Kasumi-1 (cell line): ENCODE measurements at regions not wholly inside any gene's neighbourhood (a gene's known extent, or its start where the extent isn't known, plus 50 kb on each side); places are given as distances from the start of the nearest gene placed in this dataset.

ENCODE experiments used
- DNase-seq, 2 experiments: peaks; one replicate each; lab custom pipeline; 2025; lab: John Stamatoyannopoulos, UW

DNA sequence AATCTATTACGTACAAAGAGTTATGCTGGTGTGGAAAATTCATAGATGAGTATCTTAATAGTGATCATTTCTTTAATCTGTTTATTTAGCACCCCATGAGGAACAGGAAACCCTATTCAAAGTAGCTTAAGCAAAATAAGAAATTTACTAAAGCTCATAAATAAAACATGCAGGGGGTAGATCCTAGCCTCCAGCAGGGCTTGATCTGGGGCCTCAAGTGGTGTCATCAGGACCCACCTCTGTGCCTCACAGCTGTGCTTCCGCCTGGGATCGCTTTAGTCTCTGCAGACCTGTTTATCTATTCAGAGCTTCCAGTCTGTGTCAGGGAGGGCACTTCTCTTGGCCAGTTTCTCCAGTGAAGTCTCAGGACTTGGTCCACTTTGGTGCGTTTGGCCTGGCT, 171.0 kb upstream of the SLC24A5 start:
- DNase-seq: no peak

DNA sequence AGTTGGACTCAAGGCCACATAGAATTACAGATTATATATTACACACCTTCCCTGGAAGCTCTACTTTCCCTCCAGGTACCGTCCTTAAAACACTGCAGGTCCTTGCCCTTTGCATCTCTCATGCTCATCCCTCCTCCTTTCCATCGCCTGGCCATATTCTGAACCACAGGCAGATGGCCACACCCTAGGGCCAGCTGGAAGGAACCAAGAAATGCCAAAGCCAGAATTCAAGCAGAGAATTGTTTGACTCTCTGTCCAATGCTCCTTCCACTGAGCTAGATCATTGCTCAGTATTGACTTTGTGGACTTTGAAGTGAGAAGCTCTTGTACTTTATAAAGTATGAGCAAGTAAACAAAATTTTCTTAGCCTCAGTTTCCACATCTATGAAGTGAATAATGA, 170.3 kb upstream of the SLC24A5 start:
- no peak for DNase-seq

DNA sequence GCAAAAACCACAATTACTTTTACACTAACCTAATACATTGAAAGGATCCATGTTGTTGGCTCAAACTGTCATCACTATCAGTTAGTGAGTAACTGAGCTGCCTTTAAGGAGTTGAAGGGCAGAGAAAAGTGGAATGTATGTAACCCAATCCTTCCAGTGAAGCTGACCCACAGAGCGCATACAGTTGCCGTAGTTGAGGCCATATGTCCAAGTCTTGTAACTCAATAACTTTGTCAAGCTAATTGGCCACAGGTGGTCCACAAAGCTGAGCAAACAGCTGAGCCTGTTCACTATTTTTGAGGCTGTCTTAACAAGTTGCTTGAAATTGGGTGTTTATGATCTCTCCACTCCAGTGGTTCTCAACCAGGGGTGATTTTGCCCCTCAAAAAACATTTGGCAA, 169.0 kb upstream of the SLC24A5 start:
- DNase-seq: no peak

DNA sequence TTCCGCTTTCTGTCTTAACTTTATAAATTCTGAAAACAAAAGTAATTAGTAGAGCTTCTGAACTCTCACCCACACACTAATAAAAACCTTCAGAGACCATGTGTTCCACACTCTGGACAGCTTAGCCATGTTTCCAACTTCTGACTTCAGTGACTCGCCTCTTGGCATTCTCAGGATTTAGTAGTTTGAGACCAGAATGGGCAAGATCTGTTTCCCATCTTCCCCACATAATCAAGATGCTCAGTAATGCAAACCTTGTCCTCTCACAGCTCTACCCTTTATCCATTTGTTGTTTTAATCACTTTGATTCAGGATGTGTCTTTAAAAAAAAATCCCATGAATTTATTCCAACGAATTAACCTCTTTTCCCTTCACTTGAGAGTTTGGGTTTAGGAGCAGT, 166.6 kb upstream of the SLC24A5 start:
- DNase-seq: no peak

DNA sequence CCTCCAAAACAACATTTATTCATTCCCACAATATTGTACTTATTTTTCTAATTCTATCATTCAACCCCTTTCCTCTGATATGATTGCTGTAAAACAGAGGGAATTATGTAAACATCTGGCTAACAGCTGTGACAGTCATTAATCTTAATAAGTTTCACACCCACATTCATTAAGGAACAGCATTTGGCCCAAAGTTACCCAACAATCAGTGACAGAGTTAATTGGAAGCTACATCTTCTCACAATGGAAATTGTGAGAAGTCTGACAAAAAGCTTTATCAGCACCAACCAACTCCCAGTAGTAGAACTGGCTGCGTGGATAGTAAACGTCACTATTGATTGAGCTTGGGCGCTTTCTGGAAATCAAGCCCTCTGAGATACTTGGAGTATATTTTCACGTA, 165.8 kb upstream of the SLC24A5 start:
- DNase-seq: no peak

DNA sequence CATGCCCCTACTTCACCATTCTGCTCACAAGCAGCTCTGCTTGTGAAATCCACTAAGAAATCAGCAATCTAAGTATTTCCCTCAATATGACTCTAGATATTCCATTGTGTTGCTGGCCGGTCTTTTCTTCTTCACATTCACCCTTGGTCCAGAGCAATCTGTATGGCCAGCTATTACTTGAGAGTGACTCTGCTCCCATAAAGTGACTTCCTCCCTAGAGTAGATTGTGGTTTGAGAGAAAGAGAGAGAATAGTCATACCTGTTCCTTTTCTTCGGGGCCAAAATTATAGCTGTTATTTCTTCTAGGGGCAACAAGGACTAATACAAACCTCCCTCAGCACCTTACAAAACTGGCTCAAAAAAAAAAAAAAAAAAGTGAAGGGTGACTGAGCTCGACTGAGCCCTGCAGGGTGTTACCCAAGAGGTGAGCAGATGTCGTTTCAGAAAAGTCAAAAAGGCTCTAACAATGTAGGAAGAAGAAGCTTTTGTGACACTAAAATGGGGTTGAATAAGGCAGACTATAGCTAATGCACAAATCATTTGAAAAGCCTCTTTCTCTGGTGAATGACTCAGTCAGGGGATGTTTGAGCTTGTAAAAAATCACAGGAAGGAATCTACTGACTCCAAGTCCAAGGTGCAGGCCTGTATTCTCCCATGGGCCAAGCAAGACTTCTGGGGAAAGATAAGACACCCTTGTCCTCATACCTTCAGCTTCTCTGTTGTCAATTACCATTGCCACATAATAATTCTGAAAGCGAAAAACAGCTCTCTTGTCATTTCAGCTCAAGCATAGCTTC, 161.0 kb upstream of the SLC24A5 start:
- no peak for DNase-seq

DNA sequence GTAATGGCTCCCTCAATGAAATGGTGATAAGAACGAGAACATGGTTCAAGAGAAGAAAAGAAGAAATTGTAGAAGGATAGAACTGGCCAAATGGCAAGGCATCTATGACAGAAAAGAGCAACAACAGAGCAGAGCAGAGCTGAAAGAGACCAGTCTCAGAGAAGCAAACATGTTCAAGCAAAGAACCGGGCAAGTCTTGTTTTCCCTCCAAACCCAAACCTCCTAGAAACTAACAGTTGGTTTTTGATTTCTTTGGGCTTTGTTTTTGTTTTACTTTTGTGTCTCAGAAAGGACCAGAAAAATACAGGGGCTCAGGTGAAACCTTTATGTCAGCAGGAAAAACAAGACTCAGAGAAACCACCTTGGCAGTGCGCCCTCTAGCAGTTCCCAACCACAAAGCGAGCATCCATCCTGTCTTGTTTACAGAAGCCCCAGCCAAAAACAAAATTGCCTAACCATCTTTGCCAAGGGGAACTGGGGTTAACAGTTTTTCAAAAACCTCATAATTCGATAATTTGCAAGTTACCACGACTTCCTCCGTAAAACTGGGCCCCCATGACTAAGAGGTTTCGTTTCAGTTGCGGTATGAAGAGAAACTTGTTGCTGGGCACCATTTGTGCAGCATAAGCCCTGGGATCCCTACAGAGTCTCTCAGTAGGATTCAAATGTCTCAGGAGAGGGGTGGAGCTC, 159.2 kb upstream of the SLC24A5 start:
- no peak for DNase-seq

DNA sequence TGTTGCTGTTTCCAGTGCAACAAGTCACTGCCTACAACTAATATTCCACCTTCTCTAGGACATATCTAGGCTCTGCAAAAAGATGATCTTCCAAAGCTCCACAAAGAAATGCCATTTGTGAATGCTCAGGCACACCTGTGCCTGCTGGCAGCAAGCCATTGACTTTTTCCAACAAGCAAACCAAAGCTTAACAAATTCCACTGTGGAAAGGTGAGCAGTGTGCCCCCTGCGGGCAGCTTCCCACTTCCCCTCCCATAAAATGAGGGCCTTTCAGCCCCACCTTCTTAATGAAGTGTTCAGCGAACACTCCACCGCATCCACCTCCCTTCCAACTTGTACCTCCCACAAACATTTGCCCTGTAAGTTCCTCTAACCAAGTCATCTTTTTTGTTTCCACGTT, 157.5 kb upstream of the SLC24A5 start:
- DNase-seq: no peak

DNA sequence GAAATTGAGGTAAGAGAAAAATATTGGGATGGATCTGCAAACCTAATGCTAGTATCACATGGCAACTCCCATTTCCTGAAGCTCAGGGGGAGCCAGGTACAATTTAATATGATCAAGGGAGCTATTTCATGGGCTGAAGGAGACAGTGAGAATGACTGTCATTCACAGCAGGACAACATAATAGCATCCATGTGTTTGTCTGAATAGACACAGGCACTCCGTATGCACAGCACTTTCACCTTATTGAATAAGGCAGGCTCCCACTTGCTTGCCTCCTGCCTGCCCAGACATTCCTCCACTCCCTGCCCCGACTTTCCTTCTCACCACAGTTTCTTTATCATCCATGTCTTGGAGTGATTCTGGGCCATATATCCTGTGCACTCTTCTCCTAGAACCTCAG, 156.6 kb upstream of the SLC24A5 start:
- no peak for DNase-seq

DNA sequence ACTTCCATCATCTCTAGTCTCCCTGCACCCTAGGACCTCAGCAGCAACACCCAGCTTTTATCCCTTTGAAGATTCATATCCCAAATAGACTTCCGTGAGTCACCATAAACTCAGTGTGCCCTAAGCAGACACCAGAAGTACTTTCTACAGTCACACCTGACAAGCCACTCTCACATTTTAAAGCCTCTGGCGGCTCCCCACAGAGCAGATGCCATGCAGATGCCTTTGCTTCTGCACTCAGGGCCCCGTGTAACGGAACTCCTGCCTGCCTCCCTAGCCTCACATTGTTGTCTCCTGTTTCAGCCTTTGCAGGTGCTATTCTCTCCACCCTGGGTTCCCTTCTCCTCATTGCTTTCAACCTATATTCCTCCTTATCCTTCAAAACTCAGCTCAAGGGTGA, 155.5 kb upstream of the SLC24A5 start:
- DNase-seq: no peak

DNA sequence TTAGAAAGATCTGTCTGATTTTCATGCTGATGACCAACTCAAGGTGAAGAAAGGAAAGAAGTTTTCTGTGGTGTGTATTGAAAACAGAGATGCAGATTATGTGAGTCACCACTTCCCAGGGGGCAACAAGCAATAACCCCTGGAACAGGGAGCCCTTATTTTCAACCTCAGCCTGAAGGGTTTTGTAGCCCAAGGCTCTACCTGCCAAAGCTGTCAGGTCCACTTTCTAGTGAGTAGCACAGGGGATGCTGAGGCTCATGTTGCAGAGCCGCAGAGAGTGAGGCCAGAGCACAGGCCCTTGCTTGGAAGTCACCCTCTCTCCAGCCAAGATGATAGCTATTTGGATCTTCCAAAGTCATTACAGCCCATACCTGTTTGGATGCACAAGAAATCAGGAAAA, 152.2 kb upstream of the SLC24A5 start:
- no peak for DNase-seq

DNA sequence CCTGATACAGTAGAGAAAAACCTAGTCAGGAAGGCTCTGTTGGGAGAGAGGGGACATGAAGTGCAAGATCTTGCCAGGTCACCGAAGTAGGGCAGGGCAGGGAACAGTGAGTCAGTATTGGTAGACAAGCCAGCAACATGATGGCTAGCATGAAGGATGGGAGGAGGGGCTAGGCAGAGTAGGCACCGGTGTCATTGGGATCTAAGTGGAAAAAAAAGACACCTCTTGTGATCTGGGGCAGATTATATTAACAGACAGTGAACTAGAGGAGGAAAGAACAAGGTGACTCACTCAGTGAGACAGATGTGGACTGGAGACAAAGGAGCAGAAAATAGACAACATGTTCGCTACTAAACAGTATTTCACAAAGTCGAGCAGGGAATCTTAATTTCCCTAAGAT, 149.2 kb upstream of the SLC24A5 start:
- DNase-seq: no peak

DNA sequence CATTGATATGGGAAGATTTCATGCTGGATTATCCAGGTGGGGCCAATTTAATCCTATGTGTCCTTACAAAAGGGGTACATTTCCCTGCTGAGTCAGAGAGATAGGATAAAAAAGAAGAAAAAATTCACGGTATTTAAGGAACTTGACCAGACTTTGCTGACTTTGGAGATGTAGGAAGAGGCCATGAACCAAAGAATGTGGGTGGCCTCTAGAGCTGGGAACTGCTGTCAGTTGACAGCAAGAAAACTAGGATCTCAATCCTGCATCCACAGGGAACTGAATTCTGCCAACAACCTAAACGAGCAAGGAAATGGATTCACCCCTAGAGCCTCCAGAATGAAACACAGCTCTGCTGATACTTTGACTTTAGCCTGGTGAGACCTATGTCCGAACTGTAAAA, 148.1 kb upstream of the SLC24A5 start:
- DNase-seq: no peak

DNA sequence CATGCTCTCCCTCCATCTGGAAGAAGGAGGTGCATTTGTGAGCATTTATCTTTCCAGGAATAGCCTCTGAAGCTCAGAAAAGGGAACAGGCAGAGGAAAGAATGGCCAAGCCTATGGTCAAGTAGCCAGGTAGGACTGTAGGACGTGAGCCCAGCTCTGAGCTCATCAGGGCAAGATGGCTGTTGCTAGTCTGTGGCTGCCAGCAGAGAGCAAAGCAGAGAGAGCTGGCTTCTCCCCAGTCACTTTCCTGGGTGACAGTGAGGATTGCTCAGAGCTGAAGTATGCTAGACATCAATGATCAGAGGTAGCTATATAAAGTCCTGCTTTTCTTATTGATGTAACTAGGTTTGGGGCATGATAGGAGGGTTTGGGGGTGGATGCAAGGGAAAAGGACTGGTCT, 146.1 kb upstream of the SLC24A5 start:
- DNase-seq: no peak

DNA sequence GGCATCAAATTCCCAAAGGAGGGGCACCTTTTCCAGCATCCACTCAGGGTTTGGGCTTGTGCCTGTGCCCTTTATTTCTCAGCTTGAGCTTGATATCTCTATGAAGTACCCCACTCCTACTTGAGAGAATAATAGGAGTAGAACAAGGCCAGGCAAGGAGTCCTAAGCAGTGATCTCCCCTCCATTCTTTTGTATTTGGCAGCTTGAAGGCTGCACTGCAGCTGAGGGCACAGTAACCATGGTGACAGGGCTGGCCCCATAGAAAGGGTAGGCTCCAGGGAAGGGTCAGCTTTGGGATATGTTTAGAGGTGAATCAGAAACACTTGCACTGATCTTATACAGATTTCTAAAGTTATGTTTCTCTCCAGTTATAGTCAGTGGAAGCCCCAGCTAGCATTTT, 145.4 kb upstream of the SLC24A5 start:
- DNase-seq: no peak

DNA sequence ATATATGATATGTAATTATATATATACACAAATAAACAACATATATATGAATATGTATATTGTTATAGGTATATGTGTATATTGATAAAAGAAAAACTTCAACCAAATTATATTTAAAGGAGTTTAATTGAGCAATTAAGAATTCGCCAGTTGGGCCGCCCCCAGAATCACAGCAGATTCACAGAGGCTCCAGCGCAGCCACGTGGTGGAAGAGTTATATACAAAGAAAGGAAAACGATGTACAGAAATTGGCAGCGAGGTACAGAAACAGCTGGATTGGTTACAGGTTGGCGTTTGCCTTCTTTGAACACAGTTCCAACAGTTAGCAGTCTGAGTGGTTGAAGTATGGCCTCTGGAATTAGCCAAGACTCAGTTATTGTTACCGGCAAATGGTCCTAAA, 137.3 kb upstream of the SLC24A5 start:
- DNase-seq: no peak

DNA sequence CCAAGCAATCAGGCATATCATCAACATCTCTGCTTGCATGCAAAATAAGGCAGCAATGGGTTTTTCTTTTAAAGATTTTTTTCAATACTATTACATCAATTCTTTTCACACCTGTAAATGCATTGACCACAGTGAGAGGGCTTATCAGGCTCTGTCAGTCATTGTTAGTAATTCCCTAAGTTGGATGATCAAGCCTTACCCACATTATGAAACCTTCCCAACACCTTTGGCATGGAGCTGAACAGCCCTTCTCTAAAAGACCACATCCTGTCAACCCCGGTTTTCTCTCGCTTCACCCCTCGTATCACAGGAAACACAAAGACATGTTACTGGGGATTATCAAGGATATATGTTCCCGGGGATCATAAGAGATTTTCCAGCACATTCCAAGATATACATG, 135.2 kb upstream of the SLC24A5 start:
- no peak for DNase-seq

DNA sequence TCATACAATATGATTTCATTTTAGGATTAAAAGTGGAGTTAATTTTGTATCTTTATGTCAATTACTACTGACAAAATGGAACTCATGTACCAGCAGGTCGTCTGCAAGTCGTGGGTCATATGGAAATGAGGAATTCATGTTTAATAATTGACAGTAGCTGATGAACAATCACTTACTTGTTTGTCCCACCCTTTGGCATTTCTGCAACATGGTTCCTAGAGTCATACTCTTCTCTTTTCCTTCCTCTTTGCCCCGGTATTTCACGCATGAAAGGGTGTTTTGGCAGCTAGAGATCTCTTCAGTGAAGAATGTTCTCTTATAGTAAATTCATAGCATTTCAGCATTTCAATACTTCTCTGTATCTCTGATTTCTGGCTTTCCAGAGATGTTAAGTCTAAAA, 133.3 kb upstream of the SLC24A5 start:
- DNase-seq: no peak

DNA sequence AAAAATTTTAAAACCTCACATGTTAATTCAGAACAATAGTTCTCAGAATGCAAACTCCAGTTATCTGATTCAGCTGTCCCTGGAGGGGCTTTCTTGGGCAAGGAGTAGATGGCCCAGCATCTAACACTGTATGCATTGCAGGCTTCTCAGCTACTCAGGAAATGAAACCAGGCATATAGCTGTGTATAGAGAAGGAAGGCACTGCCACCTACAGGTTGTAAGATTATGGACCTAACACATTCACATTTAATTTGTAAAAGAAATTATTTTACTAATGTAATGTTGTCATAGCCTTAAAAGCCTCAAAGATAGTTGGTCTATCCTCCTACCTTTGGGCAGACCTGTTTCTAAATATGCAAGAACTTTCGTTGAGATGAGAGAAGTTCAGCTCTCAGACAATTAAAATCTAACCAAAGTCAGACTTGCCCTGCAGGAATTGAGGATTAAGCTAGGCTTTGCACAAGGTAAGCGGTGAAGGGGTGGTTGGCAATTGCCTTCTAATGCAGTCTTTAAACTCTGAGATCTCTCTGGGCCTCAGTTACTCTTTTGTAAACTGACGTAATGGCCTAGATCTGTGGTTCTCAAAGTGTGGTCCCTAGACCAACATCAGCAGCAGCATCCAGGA, 132.8 kb upstream of the SLC24A5 start:
- DNase-seq: peak; percentile 71 to 83

DNA sequence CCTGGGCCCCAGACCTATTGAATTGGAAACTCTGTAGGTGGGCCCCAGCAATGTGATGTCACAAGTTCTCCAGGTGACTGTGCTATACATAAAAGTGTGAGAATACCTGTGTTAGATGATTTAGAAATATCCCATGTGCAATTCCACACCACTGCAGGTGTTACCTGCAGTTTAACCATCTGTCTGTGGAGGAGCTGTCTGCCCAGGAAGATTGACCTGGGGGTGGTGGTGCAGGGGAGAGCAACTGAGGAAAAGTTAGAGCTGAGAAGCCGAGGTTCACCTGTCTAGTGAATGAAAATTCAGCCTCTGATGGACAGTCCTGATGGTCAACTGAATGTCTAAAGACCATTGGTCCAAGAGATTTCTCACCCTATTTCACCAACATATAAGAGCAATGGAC, 132.2 kb upstream of the SLC24A5 start:
- no peak for DNase-seq

DNA sequence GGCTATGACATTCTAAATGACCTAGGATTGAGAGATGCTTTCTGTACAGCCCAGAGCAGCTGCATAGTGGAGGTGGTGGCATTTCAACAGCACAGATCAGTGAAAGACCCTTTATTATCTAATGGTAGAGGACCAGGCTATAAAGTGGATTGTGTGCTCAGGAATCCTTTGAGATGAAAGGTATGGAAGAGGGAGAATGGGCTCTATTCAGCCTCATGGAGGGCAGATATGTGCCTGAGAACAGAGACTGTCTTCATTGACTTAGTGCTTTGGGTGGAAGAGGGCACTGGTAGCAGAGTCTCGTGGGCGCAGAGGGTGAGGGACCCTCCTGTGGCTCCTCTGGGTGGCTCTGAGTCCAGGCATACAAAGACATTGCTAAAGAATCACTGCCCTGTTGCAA, 130.0 kb upstream of the SLC24A5 start:
- no peak for DNase-seq

DNA sequence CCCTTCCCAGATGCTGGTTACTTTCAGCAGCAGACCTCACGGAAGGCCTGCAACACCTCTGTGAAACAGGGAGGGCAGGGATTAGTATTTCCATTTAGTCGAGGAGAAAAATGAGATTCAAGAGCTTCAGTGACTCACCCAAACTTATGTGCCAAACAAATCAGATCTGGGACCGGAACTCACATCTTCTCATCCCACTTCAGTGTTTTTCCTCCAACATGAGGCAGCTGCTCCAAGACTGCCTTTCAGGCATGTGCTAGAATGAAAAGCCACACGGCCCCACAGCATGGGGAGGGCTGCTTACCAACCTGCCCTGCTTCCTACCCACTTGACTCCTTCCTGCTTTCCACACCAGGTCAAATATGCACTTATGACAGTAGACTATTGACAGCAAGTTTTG, 129.4 kb upstream of the SLC24A5 start:
- no peak for DNase-seq

DNA sequence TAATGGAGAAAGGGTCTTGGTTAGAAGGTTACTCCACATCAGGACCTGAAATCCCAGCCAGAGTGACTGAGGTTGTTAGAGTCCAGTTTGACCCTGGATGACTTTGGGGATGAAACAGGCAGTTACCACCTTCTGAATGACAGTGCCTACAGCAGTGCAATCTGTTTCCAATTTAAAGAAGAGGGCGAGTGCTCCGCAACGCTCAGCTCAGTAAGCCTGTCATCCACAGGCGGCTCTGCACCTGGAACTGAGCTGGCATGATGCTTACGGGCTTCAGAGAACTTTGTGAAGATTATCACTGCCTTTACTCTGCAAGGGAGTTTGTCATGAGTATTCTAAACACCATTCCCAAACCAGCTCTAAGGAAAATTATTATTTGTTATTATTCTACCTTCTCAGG, 127.7 kb upstream of the SLC24A5 start:
- no peak for DNase-seq
